ENCODE measurements at regions not wholly inside any gene's neighbourhood (a gene's known extent, or its start where the extent isn't known, plus 50 kb on each side); places are given as distances from the start of the nearest gene placed in this dataset.

DNA sequence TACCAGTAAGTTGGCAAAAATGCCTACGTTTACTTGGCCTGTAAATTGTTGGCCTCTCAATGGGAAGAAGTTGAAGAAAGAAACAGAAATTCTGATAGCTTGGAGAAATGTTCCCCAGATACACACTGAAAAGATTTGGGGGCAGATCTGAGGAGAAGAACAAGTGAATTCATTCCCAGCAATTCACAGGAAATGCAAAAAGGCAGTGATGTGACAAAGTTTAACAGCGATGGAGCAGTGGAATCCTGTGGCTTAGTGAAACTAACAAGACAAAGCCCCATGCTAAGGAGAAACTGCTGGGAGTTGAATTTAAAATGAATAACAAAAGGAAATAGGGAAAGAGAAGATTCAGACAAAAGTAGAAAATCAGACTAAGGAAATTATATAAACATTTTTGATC is 213.2 kb upstream of the EDIL3 start:
- Mint-ChIP-seq H3K27me3 (ENCODE audit: insufficient read depth, unreplicated experiment) (peaks cover 4% of the 10 kb centered on the region), H3K4me3 (ENCODE audit: unreplicated experiment) (no peak overlapping the region), H3K36me3 (ENCODE audit: insufficient read depth, unreplicated experiment) (no peaks in the 10 kb centered on the region), H3K9me3 (ENCODE audit: unreplicated experiment) (no peaks in the 10 kb centered on the region), H3K27ac (ENCODE audit: unreplicated experiment) (no peak overlapping the region), H3K4me1 (ENCODE audit: low read depth, unreplicated experiment) (no peaks in the 10 kb centered on the region)
- CTCF ChIA-PET = no interaction called here
- TF ChIP-seq, protein P1, sequence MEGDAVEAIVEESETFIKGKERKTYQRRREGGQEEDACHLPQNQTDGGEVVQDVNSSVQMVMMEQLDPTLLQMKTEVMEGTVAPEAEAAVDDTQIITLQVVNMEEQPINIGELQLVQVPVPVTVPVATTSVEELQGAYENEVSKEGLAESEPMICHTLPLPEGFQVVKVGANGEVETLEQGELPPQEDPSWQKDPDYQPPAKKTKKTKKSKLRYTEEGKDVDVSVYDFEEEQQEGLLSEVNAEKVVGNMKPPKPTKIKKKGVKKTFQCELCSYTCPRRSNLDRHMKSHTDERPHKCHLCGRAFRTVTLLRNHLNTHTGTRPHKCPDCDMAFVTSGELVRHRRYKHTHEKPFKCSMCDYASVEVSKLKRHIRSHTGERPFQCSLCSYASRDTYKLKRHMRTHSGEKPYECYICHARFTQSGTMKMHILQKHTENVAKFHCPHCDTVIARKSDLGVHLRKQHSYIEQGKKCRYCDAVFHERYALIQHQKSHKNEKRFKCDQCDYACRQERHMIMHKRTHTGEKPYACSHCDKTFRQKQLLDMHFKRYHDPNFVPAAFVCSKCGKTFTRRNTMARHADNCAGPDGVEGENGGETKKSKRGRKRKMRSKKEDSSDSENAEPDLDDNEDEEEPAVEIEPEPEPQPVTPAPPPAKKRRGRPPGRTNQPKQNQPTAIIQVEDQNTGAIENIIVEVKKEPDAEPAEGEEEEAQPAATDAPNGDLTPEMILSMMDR (IDR thresholded peaks at IDR 0.05; ENCODE audit: insufficient read depth in 1 of 2, low read depth in 1 of 2, low read length in 1 of 2, severe bottlenecking in 1 of 2, unreplicated experiment in 1 of 2) = no peak
- POLR2A ChIA-PET = no interaction called here
- no TSS peak for BruUV-seq (replicated peaks)
- intact Hi-C loops (cut with micrococcal nuclease; ENCODE audit: unreplicated experiment) = no loop called here
- H3K4me1 ChIP-seq = no peaks in the 10 kb centered on the region
- no peaks in the 10 kb centered on the region; the same call in 1 of the 2 replicates for H3K27me3 ChIP-seq (replicated peaks; ENCODE audit: control insufficient read depth, insufficient read depth, low read length)
- H3K4me3 ChIP-seq (ENCODE audit: low read depth, low read length) = no peak overlapping the region
- no peaks in the 10 kb centered on the region for H3K9me3 ChIP-seq
- no peak for DNase-seq
- H3K36me3 ChIP-seq (ENCODE audit: control insufficient read depth, insufficient read depth, low read length) = no peaks in the 10 kb centered on the region

GRCh38 chr5:84590629-84591028 is 205.9 kb upstream of the EDIL3 start:
- no peak overlapping the region for H3K4me3 ChIP-seq (ENCODE audit: low read depth, low read length)
- ChIA-PET POLR2A (no interaction called here), CTCF (no interaction called here)
- no peak overlapping the region for H3K27ac Mint-ChIP-seq (ENCODE audit: unreplicated experiment)
- no peaks in the 10 kb centered on the region for H3K9me3 Mint-ChIP-seq (ENCODE audit: unreplicated experiment)
- intact Hi-C loops (cut with micrococcal nuclease; ENCODE audit: unreplicated experiment) = no loop called here
- no peak overlapping the region for H3K4me3 Mint-ChIP-seq (ENCODE audit: unreplicated experiment)
- no TSS peak for BruUV-seq (replicated peaks)
- no peaks in the 10 kb centered on the region for H3K27me3 ChIP-seq (replicated peaks; ENCODE audit: control insufficient read depth, insufficient read depth, low read length)
- H3K9me3 ChIP-seq = no peaks in the 10 kb centered on the region
- no peaks in the 10 kb centered on the region for H3K4me1 Mint-ChIP-seq (ENCODE audit: low read depth, unreplicated experiment)
- H3K36me3 ChIP-seq (ENCODE audit: control insufficient read depth, insufficient read depth, low read length) = no peaks in the 10 kb centered on the region
- no peaks in the 10 kb centered on the region for H3K27me3 Mint-ChIP-seq (ENCODE audit: insufficient read depth, unreplicated experiment)
- no peaks in the 10 kb centered on the region for H3K36me3 Mint-ChIP-seq (ENCODE audit: insufficient read depth, unreplicated experiment)
- TF ChIP-seq, protein P1 (IDR thresholded peaks at IDR 0.05; ENCODE audit: insufficient read depth in 1 of 2, low read depth in 1 of 2, low read length in 1 of 2, severe bottlenecking in 1 of 2, unreplicated experiment in 1 of 2) = no peak
- H3K4me1 ChIP-seq = no peaks in the 10 kb centered on the region
- DNase-seq = no peak

GRCh38 chr5:84589926-84590325 is 205.2 kb upstream of the EDIL3 start:
- TF ChIP-seq, protein P1 (IDR thresholded peaks at IDR 0.05; ENCODE audit: insufficient read depth in 1 of 2, low read depth in 1 of 2, low read length in 1 of 2, severe bottlenecking in 1 of 2, unreplicated experiment in 1 of 2) = no peak
- intact Hi-C loops (cut with micrococcal nuclease; ENCODE audit: unreplicated experiment) = loop anchor here (10.0 kb wide), 1 partner anchor 315 kb away; no protein-coding TSS in a partner anchor
- Mint-ChIP-seq H3K36me3 (ENCODE audit: insufficient read depth, unreplicated experiment) (no peaks in the 10 kb centered on the region), H3K27ac (ENCODE audit: unreplicated experiment) (no peak overlapping the region), H3K4me3 (ENCODE audit: unreplicated experiment) (no peak overlapping the region), H3K9me3 (ENCODE audit: unreplicated experiment) (no peaks in the 10 kb centered on the region), H3K27me3 (ENCODE audit: insufficient read depth, unreplicated experiment) (no peaks in the 10 kb centered on the region), H3K4me1 (ENCODE audit: low read depth, unreplicated experiment) (no peaks in the 10 kb centered on the region)
- no peak overlapping the region for H3K4me3 ChIP-seq (ENCODE audit: low read depth, low read length)
- BruUV-seq (replicated peaks) = no TSS peak
- CTCF ChIA-PET = no interaction called here
- POLR2A ChIA-PET = no interaction called here
- no peaks in the 10 kb centered on the region for H3K4me1 ChIP-seq
- DNase-seq = no peak
- no peaks in the 10 kb centered on the region for H3K36me3 ChIP-seq (ENCODE audit: control insufficient read depth, insufficient read depth, low read length)
- H3K9me3 ChIP-seq = no peaks in the 10 kb centered on the region
- H3K27me3 ChIP-seq (replicated peaks; ENCODE audit: control insufficient read depth, insufficient read depth, low read length) = no peaks in the 10 kb centered on the region
